ENCODE measurements at regions not wholly inside any gene's neighbourhood (a gene's known extent, or its start where the extent isn't known, plus 50 kb on each side); places are given as distances from the start of the nearest gene placed in this dataset.
"Not testable (repeated sequence)": the region's sequence is repeated elsewhere in the genome, so short reads cannot be mapped to it uniquely, and the experiment has no call there.

DNA sequence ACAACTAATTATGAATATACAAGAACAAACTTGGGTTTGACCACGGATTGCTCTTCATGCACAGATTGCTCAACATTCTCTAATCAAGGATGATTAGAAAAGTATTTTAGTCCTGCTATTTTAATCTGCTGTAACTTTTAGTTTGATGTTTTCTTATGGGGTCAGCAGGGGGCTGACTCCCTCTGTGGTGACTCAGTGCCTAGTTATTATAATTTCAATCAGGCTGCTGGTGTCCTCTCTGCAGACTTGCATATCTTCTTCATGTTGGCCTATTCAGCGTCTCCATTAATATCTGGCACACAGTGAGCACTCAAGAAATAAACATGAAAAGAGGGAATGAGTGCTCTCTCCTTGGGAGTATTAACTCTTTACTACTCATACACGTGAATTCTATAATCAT lies 223.8 kb upstream of the DDI1 start:
- DNase-seq, result no peak

- not testable (repeated sequence) for DNase-seq
Observed at GRCh38 chr11:103820345-103820744, 216.1 kb upstream of the DDI1 start.

DNA sequence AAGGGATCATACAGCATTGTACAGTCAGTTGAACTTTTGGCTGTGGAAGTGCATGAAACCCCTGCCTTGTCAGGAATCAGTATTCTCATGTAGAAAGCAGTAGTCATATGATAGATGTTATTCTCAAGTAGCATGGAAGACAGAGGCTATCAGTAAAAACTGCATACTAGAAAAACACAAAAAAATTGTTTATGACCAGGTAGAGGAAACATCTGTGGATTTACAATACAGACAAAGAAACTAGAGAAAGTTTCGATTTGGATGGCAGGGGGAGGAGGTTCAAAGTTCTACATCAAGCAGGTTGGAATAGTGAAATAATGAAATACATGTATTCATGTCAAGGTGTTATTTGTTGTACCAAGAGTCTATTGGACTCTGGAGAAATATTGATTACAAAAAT lies 212.3 kb upstream of the DDI1 start:
- no peak for DNase-seq

DNA sequence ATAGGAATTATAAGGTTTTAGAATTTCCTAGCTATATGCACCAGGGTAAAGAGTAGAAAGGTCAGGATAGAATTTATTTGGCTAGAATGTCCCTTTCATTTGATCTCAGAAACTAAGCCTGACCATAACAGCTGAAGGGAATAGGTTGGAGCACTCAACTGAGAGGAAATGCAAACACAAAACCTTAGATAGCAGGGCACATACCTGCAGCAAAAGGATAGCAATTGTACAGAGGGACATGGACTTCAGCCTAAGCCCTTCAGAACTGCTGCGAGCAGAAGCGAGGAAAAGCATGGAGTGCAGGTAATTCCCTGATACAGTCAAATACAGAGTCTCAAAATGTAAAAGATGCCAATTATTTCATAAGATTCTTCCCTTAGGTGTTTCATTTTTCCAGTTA lies 211.0 kb upstream of the DDI1 start:
- no peak for DNase-seq

GRCh38 chr11:103826856-103827255 lies 209.6 kb upstream of the DDI1 start:
- no peak for DNase-seq

DNA sequence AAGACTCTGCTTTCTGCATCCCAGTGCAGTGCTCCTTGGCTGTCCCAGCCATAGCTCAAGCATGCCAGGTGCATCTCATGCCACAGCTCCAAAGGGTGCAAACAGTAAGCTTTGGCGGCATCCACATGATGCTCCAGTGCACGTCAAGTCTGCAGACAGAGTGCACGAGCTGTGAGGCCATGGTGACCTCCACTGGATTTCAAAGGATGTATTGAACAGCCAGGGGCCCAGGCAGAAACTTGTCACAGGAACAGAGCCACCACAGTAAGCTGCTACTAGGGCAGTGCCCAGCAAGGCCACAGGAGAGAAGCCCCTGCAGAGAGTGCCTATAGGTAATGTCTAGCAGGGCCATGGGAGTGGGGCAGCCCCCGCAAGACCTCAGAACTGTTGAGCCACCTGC lies 206.8 kb upstream of the DDI1 start:
- no peak for DNase-seq

GRCh38 chr11:103830205-103830604 lies 206.2 kb upstream of the DDI1 start:
- no peak for DNase-seq

- DNase-seq, result no peak
Observed at GRCh38 chr11:103832762-103833161, 203.7 kb upstream of the DDI1 start.

DNA sequence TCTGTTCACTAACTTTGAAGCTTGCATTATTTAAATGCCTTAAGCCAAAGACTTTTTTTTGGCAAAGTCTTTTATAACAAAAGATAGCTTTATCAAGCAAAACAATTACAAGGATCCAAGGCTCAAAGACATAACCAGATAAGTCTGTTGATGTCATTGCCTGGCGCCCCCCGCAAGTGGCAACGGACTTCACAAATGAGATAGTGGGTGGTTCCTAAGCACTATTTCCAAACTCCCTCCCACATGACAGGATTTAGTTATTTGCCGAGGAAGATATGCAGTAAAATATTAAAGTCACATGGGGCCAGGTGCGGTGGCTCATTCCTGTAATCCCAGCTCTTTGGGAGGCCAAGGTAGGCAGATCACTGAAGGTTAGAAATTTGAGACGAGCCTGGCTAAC lies 194.2 kb upstream of the DDI1 start:
- DNase-seq, result no peak

GRCh38 chr11:103842795-103843194 lies 193.6 kb upstream of the DDI1 start:
- no peak for DNase-seq

DNA sequence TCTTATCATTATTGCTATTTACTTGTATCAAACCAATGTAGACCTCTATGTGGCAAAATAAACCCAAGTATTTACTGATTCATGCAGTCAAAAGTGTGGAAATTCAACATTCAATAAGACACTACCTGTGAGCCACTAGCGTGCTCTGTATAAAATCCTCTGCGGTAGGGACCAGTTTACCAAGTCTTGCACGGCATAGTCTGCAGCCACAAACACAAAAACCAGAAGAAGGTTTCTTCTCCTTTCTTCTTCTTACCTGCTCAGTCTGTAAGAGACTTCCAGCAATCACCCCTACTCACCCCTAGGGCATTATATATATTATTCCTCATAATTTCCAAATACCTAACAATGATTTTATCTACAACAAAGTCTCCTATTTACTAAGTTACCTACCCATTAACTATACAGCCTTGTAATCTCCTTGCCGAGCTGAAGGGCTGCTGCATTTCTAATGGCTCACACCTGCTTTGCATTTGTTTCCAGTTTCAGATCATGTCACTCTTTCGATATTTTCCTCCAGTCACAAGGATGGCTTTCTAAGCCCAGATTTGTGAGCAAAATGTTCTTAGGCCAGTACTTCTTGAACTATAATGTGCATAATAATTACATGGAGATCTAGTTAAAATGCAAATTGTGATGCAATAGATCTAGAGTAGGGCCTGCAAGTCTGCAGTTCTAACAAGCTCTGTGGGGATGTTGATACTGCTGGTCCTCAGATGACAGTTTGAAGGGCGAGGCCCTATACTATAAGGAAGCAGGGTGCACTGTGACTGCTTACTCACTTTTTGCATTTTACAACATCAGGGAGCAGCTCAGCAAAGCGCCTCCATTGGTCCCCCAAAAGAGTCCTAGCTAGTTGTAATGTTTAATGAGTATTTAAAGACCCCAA lies 191.9 kb upstream of the DDI1 start:
- no peak for DNase-seq

DNA sequence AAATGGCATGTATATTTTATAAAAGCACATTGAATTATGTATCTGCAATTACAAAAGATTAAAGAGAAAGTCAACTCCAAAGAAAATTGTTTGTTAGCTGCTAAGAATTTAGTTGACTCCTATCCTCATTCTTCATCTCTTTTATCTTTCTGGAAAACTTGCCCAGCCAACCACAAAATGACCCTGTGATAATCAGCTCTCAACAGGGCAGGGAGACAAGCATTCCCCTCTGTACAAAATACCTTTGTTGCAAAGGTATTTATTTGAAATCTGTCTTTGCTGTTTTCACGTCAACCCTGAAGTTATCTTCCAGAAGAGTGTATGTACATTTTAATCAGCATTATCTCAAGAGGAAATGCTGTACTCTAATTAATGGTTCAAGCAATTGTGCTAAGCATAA lies 191.1 kb upstream of the DDI1 start:
- no peak for DNase-seq

- no peak for DNase-seq
Observed at GRCh38 chr11:103848686-103849085, 187.8 kb upstream of the DDI1 start.

DNA sequence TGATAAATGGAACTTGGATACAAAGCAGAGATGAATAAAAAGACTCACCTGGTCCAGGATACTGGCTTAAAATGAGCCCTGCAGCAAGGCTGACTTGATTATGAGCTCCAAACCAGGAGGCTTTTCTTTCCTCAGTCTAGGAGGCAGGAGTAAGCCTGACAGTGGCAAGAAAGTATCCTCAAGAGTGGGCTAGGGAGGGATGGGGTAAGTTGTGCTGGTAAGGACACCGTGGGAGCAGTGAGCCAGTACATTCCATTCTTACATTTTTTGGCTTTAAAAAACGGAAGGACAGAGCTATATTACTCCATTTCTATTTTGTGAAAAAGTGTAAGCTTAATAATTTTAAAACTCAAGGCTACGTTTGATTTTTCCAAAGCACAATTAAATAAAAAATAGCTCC lies 187.1 kb upstream of the DDI1 start:
- DNase-seq, result no peak

- peak; percentile 75 for DNase-seq
Observed at GRCh38 chr11:103850419-103851165, 185.8 kb upstream of the DDI1 start.

- DNase-seq, result no peak
Observed at GRCh38 chr11:103851166-103851651, 185.2 kb upstream of the DDI1 start.
